ENCODE measurements at regions not wholly inside any gene's neighbourhood (a gene's known extent, or its start where the extent isn't known, plus 50 kb on each side); places are given as distances from the start of the nearest gene placed in this dataset.
A peak's percentile ranks its signal among the peaks of the same experiment; 100 is the strongest.

GRCh38 chr11:45083544-45084087, 62.8 kb upstream of the PRDM11 start:
- peak; percentile 44 for TF ChIP-seq CTCF (IDR thresholded peaks at IDR 0.05)
- TF ChIP-seq TP53 (CRISPR knock-in tag; IDR thresholded peaks at IDR 0.05): no peak
- TF ChIP-seq REST (IDR thresholded peaks at IDR 0.05): no peak
- TF ChIP-seq POLR2AphosphoS2 (conservative IDR thresholded peaks at IDR 0.05; ENCODE audit: low read length): no peak
- TF ChIP-seq POLR2A (IDR thresholded peaks at IDR 0.05; ENCODE audit: low read length): no peak
- TF ChIP-seq RAD21 (conservative IDR thresholded peaks at IDR 0.05 in 1 of 2, IDR thresholded peaks at IDR 0.05 in 1 of 2): peak in 1 of 2 experiments; percentile 41; a peak in 2 of 5 replicates
- TF ChIP-seq, protein P1, sequence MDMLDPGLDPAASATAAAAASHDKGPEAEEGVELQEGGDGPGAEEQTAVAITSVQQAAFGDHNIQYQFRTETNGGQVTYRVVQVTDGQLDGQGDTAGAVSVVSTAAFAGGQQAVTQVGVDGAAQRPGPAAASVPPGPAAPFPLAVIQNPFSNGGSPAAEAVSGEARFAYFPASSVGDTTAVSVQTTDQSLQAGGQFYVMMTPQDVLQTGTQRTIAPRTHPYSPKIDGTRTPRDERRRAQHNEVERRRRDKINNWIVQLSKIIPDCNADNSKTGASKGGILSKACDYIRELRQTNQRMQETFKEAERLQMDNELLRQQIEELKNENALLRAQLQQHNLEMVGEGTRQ (IDR thresholded peaks at IDR 0.05): no peak
- TF ChIP-seq PHF8 (IDR thresholded peaks at IDR 0.05; ENCODE audit: borderline replicate concordance, low read depth): no peak
- no peak for TF ChIP-seq NR3C1 (IDR thresholded peaks at IDR 0.05)
- TF ChIP-seq MYC (IDR thresholded peaks at IDR 0.05; ENCODE audit: borderline replicate concordance, low read length): no peak
- no peak for TF ChIP-seq JUN (IDR thresholded peaks at IDR 0.05)
- no peak for TF ChIP-seq CHD4 (IDR thresholded peaks at IDR 0.05; ENCODE audit: borderline replicate concordance)
- TF ChIP-seq MAX (IDR thresholded peaks at IDR 0.05): no peak
- TF ChIP-seq, protein P2, sequence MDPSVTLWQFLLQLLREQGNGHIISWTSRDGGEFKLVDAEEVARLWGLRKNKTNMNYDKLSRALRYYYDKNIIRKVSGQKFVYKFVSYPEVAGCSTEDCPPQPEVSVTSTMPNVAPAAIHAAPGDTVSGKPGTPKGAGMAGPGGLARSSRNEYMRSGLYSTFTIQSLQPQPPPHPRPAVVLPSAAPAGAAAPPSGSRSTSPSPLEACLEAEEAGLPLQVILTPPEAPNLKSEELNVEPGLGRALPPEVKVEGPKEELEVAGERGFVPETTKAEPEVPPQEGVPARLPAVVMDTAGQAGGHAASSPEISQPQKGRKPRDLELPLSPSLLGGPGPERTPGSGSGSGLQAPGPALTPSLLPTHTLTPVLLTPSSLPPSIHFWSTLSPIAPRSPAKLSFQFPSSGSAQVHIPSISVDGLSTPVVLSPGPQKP (IDR thresholded peaks at IDR 0.05; ENCODE audit: low read depth, low read length): no peak

Measured in A549 (cell line).